ENCODE measurements at regions not wholly inside any gene's neighbourhood (a gene's known extent, or its start where the extent isn't known, plus 50 kb on each side); places are given as distances from the start of the nearest gene placed in this dataset.
"Not testable (repeated sequence)": the region's sequence is repeated elsewhere in the genome, so short reads cannot be mapped to it uniquely, and the experiment has no call there.

GRCh38 chr5:26498972-26499371, 539.4 kb downstream of the CDH9 start:
- no peak for DNase-seq
- Histone ChIP-seq H3K9me3 (ENCODE audit: severe bottlenecking) (no peaks in the 10 kb centered on the region), H3K27me3 (ENCODE audit: insufficient read depth, low read depth, severe bottlenecking) (no peaks in the 10 kb centered on the region), H3K4me3 (ENCODE audit: low read depth, low read length) (no peak overlapping the region), H3K27ac (no peak overlapping the region), H3K36me3 (no peaks in the 10 kb centered on the region)
- TF ChIP-seq, protein P1, sequence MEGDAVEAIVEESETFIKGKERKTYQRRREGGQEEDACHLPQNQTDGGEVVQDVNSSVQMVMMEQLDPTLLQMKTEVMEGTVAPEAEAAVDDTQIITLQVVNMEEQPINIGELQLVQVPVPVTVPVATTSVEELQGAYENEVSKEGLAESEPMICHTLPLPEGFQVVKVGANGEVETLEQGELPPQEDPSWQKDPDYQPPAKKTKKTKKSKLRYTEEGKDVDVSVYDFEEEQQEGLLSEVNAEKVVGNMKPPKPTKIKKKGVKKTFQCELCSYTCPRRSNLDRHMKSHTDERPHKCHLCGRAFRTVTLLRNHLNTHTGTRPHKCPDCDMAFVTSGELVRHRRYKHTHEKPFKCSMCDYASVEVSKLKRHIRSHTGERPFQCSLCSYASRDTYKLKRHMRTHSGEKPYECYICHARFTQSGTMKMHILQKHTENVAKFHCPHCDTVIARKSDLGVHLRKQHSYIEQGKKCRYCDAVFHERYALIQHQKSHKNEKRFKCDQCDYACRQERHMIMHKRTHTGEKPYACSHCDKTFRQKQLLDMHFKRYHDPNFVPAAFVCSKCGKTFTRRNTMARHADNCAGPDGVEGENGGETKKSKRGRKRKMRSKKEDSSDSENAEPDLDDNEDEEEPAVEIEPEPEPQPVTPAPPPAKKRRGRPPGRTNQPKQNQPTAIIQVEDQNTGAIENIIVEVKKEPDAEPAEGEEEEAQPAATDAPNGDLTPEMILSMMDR (IDR thresholded peaks at IDR 0.05; ENCODE audit: low read depth, low read length): no peak

GRCh38 chr5:26495437-26495836, 542.9 kb downstream of the CDH9 start:
- Histone ChIP-seq H3K27me3 (ENCODE audit: insufficient read depth, low read depth, severe bottlenecking) (no peaks in the 10 kb centered on the region), H3K9me3 (ENCODE audit: severe bottlenecking) (no peaks in the 10 kb centered on the region), H3K4me3 (ENCODE audit: low read depth, low read length) (no peak overlapping the region), H3K36me3 (no peaks in the 10 kb centered on the region), H3K27ac (no peak overlapping the region)
- TF ChIP-seq, protein P1 (IDR thresholded peaks at IDR 0.05; ENCODE audit: low read depth, low read length): no peak
- no peak for DNase-seq

GRCh38 chr5:26492906-26493459, 545.4 kb downstream of the CDH9 start:
- H3K27me3 ChIP-seq (ENCODE audit: insufficient read depth, low read depth, severe bottlenecking): no peaks in the 10 kb centered on the region
- no peak overlapping the region for H3K4me3 ChIP-seq (ENCODE audit: low read depth, low read length)
- TF ChIP-seq, protein P1 (IDR thresholded peaks at IDR 0.05; ENCODE audit: low read depth, low read length): no peak
- no peaks in the 10 kb centered on the region for H3K36me3 ChIP-seq
- H3K27ac ChIP-seq: no peak overlapping the region
- DNase-seq: no peak
- H3K9me3 ChIP-seq (ENCODE audit: severe bottlenecking): no peaks in the 10 kb centered on the region

DNA sequence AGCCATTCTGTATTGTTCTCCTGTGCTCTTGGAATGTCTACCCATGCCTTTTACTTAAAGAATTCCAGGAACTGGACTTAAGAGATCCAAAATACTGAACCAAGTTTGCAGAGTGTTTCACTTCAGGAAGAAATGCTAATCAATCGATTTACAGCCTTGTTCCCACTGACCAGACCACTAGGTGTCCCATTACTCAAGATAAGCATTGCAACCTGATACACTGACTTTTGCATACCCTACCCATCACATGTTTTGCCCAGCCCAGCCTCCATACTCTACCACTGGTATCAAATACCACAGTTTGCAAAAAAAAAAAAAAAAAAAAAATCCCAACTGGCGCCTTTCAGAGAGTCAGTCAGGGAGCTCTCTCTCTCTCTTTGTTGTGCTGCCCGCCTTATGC, 550.8 kb downstream of the CDH9 start:
- H3K36me3 ChIP-seq: no peaks in the 10 kb centered on the region
- no peaks in the 10 kb centered on the region for H3K27me3 ChIP-seq (ENCODE audit: insufficient read depth, low read depth, severe bottlenecking)
- no peak overlapping the region for H3K4me3 ChIP-seq (ENCODE audit: low read depth, low read length)
- DNase-seq: no peak
- no peaks in the 10 kb centered on the region for H3K9me3 ChIP-seq (ENCODE audit: severe bottlenecking)
- TF ChIP-seq, protein P1 (IDR thresholded peaks at IDR 0.05; ENCODE audit: low read depth, low read length): peak; percentile 18; the same call in 1 of the 2 replicates
- no peak overlapping the region for H3K27ac ChIP-seq

DNA sequence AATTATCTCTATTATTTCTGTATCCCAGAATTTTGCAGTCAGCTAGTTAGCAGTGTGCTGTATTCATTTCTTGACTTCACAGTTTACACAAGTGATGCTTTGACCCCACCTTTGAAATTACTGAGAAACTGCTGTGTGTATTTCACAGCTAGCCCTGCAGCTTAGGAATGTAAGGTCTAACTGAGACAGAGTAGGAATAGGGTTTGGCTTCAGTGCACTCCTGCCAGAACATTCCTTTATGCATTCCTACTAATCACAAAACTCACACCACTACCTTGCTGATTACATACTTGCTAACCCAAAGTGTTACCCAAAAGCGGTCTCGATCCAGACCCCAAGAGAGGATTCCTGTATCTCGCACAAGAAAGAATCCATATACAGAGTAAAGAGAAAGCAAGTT, 551.8 kb downstream of the CDH9 start:
- no peak for DNase-seq
- H3K27ac ChIP-seq: no peak overlapping the region

DNA sequence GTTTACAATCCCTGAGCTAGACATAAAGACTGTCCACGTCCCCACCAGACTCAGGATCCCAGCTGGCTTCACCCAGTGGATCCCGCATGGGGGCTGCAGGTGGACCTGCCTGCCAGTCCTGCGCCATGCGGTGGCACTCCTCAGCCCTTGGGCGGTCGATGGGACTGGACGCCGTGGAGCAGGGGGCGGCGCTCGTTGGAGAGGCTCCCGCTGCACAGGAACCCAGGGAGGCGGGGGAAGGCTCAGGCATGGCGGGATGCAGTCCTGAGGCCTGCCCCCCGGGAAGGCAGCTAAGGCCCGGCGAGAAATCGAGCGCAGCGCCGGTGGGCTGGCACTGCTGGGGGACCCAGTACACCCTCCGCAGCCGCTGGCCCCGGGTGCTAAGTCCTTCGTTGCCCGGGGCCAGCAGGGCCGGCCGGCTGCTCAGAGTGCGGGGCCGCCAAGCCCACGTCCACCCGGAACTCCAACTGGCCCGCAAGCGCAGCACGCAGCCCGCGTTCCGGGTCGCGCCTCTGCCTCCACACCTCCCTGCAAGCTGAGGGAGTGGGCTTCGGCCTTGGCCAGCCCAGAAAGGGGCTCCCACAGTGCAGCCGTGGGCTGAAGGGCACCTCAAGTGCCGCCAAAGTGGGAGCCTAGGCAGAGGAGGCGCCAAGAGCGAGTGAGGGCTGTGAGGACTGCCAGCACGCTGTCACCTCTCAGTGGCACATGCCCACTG, 553.1 kb downstream of the CDH9 start:
- not testable (repeated sequence) for H3K4me3 ChIP-seq (ENCODE audit: low read depth, low read length); DNase-seq; H3K27me3 ChIP-seq (ENCODE audit: insufficient read depth, low read depth, severe bottlenecking)

More for the DNA sequence above, 551.8 kb downstream of the CDH9 start:
- Histone ChIP-seq H3K9me3 (ENCODE audit: severe bottlenecking) (no peaks in the 10 kb centered on the region), H3K27me3 (ENCODE audit: insufficient read depth, low read depth, severe bottlenecking) (no peaks in the 10 kb centered on the region), H3K36me3 (no peaks in the 10 kb centered on the region), H3K4me3 (ENCODE audit: low read depth, low read length) (no peak overlapping the region)
- TF ChIP-seq, protein P1 (IDR thresholded peaks at IDR 0.05; ENCODE audit: low read depth, low read length): no peak

More for the DNA sequence above, 553.1 kb downstream of the CDH9 start:
- H3K9me3 ChIP-seq (ENCODE audit: severe bottlenecking); H3K27ac ChIP-seq; H3K36me3 ChIP-seq: not testable (repeated sequence)
